ENCODE measurements at regions not wholly inside any gene's neighbourhood (a gene's known extent, or its start where the extent isn't known, plus 50 kb on each side); places are given as distances from the start of the nearest gene placed in this dataset.

- ChIA-PET CTCF (no interaction called here), POLR2A (no interaction called here)
- intact Hi-C loops (cut with micrococcal nuclease) = no loop called here
- no peaks in the 10 kb centered on the region for H3K27me3 Mint-ChIP-seq (ENCODE audit: insufficient read depth, unreplicated experiment)
- H3K9me3 Mint-ChIP-seq (ENCODE audit: unreplicated experiment) = no peaks in the 10 kb centered on the region
- no peaks in the 10 kb centered on the region for H3K4me1 Mint-ChIP-seq (ENCODE audit: insufficient read depth, unreplicated experiment)
- no TSS peak for BruUV-seq (replicated peaks)
- H3K36me3 Mint-ChIP-seq (ENCODE audit: insufficient read depth, unreplicated experiment) = no peaks in the 10 kb centered on the region
- no peak for DNase-seq (ENCODE audit: unreplicated experiment)
- H3K4me3 Mint-ChIP-seq (ENCODE audit: unreplicated experiment) = no peak overlapping the region
- TF ChIP-seq, protein P1, sequence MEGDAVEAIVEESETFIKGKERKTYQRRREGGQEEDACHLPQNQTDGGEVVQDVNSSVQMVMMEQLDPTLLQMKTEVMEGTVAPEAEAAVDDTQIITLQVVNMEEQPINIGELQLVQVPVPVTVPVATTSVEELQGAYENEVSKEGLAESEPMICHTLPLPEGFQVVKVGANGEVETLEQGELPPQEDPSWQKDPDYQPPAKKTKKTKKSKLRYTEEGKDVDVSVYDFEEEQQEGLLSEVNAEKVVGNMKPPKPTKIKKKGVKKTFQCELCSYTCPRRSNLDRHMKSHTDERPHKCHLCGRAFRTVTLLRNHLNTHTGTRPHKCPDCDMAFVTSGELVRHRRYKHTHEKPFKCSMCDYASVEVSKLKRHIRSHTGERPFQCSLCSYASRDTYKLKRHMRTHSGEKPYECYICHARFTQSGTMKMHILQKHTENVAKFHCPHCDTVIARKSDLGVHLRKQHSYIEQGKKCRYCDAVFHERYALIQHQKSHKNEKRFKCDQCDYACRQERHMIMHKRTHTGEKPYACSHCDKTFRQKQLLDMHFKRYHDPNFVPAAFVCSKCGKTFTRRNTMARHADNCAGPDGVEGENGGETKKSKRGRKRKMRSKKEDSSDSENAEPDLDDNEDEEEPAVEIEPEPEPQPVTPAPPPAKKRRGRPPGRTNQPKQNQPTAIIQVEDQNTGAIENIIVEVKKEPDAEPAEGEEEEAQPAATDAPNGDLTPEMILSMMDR (IDR thresholded peaks at IDR 0.05; ENCODE audit: unreplicated experiment) = no peak
- H3K27ac Mint-ChIP-seq (ENCODE audit: low read depth, unreplicated experiment) = no peak overlapping the region
These were observed 371.5 kb downstream of the LRIG3 start for GRCh38 chr12:58548801-58549200.

- TF ChIP-seq, protein P1 (IDR thresholded peaks at IDR 0.05; ENCODE audit: unreplicated experiment) = no peak
- Mint-ChIP-seq H3K4me1 (ENCODE audit: insufficient read depth, unreplicated experiment) (peaks cover 5% of the 10 kb centered on the region), H3K27ac (ENCODE audit: low read depth, unreplicated experiment) (no peak overlapping the region), H3K27me3 (ENCODE audit: insufficient read depth, unreplicated experiment) (no peaks in the 10 kb centered on the region), H3K36me3 (ENCODE audit: insufficient read depth, unreplicated experiment) (no peaks in the 10 kb centered on the region), H3K4me3 (ENCODE audit: unreplicated experiment) (no peak overlapping the region), H3K9me3 (ENCODE audit: unreplicated experiment) (no peaks in the 10 kb centered on the region)
- intact Hi-C loops (cut with micrococcal nuclease) = no loop called here
- no TSS peak for BruUV-seq (replicated peaks)
- no peak for DNase-seq (ENCODE audit: unreplicated experiment)
- POLR2A ChIA-PET = no interaction called here
- CTCF ChIA-PET = interaction anchor here (4.4 kb wide), 1 partner anchor 14 kb away, joined by 26 read pairs; no protein-coding TSS in a partner anchor
These were observed 365.7 kb downstream of the LRIG3 start for GRCh38 chr12:58554522-58555157.

DNA sequence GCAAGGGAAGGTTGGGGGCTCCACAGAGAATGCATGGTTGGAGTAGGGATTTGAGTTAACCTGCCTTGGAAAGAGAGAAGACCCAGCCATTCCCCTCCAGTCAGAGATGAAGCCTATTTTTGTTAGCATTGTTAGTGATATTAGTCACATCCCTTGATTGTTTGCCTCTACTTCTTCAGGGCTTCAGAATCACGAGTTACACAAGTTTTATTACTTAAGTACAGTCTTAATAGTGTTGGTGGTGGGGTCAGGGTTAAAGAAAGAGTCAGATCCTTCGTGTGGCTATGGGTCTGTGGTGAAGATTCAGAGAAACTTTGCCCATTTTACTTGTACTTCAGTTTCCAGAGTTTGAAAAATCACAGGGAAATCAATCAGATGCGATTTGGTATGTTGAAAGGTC is 363.1 kb downstream of the LRIG3 start:
- Mint-ChIP-seq H3K4me1 (ENCODE audit: insufficient read depth, unreplicated experiment) (peaks cover 5% of the 10 kb centered on the region), H3K36me3 (ENCODE audit: insufficient read depth, unreplicated experiment) (no peaks in the 10 kb centered on the region), H3K27ac (ENCODE audit: low read depth, unreplicated experiment) (no peak overlapping the region), H3K4me3 (ENCODE audit: unreplicated experiment) (no peak overlapping the region), H3K27me3 (ENCODE audit: insufficient read depth, unreplicated experiment) (no peaks in the 10 kb centered on the region), H3K9me3 (ENCODE audit: unreplicated experiment) (no peaks in the 10 kb centered on the region)
- CTCF ChIA-PET = no interaction called here
- TF ChIP-seq, protein P1 (IDR thresholded peaks at IDR 0.05; ENCODE audit: unreplicated experiment) = no peak
- peak; percentile 30 for DNase-seq (ENCODE audit: unreplicated experiment)
- BruUV-seq (replicated peaks) = no TSS peak
- intact Hi-C loops (cut with micrococcal nuclease) = no loop called here
- POLR2A ChIA-PET = no interaction called here

- intact Hi-C loops (cut with micrococcal nuclease) = no loop called here
- DNase-seq (ENCODE audit: unreplicated experiment) = no peak
- ChIA-PET CTCF (no interaction called here), POLR2A (no interaction called here)
- TF ChIP-seq, protein P1 (IDR thresholded peaks at IDR 0.05; ENCODE audit: unreplicated experiment) = no peak
- no peak overlapping the region for H3K27ac Mint-ChIP-seq (ENCODE audit: low read depth, unreplicated experiment)
- H3K27me3 Mint-ChIP-seq (ENCODE audit: insufficient read depth, unreplicated experiment) = no peaks in the 10 kb centered on the region
- peaks cover 5% of the 10 kb centered on the region for H3K4me1 Mint-ChIP-seq (ENCODE audit: insufficient read depth, unreplicated experiment)
- no peak overlapping the region for H3K4me3 Mint-ChIP-seq (ENCODE audit: unreplicated experiment)
- H3K36me3 Mint-ChIP-seq (ENCODE audit: insufficient read depth, unreplicated experiment) = no peaks in the 10 kb centered on the region
- no TSS peak for BruUV-seq (replicated peaks)
- H3K9me3 Mint-ChIP-seq (ENCODE audit: unreplicated experiment) = no peaks in the 10 kb centered on the region
These were observed 362.6 kb downstream of the LRIG3 start for GRCh38 chr12:58557661-58558060.

All from MCF 10A (cell line).